ENCODE measurements at regions not wholly inside any gene's neighbourhood (a gene's known extent, or its start where the extent isn't known, plus 50 kb on each side); places are given as distances from the start of the nearest gene placed in this dataset.

GRCh38 chr12:91400271-91400670 lies 217.7 kb upstream of the DCN start:
- no peak for DNase-seq (ENCODE audit: low spot score)

DNA sequence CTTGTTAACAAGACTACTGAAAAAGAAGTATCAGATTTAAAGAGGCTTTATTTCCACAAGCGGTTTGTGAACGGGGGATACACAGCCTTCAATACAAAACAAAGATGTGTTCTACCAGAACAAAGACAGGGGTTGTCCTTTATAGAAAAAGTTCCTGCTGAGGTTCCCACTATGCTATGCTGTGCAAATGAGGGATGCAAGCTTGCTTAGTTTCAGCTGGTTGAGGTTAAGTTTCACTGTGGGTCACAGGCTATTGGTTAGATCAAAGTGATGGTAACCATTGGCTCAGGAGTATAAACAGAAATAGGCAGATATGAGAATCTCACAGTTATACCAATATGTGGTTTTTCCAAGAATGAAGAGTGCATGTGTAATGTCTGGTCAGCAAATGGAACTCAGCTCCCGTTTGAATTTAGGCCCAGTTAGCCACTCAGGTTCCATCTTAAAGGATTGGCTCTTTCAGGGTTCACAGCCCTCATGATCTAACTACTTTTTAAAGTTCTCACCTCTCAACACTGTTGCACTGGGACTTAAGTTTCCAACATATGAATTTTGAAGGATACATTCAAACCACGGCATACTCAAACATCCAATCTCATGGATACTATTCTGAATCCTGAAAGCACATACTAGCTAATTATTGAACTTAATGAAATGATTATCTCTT lies 215.4 kb upstream of the DCN start:
- DNase-seq (ENCODE audit: low spot score): no peak

DNA sequence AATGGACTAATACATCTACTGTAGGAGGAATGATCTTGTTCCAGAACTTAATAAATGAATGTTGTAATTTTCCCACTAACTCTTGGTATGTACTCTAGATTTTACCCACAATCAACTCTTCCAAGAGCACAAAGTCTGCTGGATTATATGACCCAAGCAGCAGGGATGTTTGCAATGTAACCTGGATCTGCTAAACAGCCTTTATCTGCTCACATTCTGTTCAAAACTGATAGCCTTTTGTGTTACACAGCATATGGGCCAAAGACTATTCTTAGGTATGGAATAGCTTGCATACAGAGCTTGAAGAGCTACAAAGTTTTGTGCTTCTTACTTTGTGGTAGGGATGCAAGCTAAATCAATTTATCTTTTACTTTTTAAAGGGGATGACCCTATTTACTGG lies 213.7 kb upstream of the DCN start:
- DNase-seq (ENCODE audit: low spot score): no peak

- no peak for DNase-seq (ENCODE audit: low spot score)
Measured at GRCh38 chr12:91395628-91396135, 213.1 kb upstream of the DCN start.

DNA sequence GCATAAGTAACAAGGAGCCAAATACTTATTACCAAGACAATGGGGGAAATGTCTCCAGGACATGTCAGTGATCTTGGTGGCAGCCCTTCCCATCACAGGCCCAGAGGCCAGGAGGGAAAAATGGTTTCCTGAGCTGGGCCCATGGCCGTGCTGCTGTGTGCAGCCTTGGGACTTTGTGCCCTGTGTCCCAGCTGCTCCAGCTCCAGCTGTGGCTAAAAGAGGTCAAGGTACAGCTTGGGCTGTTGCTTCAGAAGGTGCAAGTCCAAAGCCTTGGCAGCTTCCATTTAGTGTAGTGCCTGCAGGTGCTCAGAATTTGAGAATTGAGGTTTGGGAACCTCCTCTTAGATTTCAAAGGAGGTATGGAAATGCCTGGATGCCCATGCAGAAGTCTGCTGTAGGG lies 212.3 kb upstream of the DCN start:
- no peak for DNase-seq (ENCODE audit: low spot score)

GRCh38 chr12:91388573-91388972 lies 206.0 kb upstream of the DCN start:
- DNase-seq (ENCODE audit: low spot score): no peak

- DNase-seq (ENCODE audit: low spot score): no peak
Measured at GRCh38 chr12:91387461-91388134, 205.0 kb upstream of the DCN start.

DNA sequence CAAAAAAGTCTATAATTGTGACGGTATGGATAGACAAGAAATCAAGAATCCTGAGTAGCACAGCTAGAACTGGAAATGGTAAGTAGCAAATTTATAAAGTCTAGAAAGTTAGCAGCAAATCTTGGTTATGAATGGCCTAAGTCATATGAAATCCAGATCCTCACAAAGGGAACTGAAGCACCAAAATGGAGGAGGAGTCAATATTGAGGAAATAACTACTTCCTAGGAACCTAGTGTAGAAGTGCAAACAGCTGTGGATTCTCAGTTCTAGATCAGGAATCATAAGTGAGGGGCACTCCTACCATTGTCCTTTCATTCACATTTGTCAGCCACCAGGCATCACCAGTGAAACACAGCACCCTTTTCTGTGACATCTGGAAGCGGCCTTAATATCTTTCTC lies 202.2 kb upstream of the DCN start:
- DNase-seq (ENCODE audit: low spot score): no peak

DNA sequence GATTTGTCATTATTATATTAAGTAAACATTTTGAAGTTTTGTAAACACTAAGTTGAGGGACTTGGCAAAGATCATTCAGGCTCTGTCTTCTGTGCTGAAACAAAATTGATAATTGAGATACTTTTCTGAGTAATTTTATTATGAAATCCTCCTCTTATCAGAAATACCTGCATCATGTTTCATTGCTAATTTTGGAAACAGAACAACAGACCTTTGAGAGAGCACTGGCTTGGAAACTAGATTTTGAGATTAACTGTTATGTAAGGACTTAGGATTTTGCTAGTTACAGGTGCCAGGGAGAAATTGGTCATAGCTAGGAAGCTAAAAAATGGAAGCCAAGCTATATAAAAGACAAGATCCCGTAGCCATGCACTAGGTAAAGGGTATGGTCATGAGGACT lies 201.7 kb upstream of the DCN start:
- DNase-seq (ENCODE audit: low spot score): no peak

GRCh38 chr12:91383099-91383498 lies 200.5 kb upstream of the DCN start:
- no peak for DNase-seq (ENCODE audit: low spot score)

DNA sequence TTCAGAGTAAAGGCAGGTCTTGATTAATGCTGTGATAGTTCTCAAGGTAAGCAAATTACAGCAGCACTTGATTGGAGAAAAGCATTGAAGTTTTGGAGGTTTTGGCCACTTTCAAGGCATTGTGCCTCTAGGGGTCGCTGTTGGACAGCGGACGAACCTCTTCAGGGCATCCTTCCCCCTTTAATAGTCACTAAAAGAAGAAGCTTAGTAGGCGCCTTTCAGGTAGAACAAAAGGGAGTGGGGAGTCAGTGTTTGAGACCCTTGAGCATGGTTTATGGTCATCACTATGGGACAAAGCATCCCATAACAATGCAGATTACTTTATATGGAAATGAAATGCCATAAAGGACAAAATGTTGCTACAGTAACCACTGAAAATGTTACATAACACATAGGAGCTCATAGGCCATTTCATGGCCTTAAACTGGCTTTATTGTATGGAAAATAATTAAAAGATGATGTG lies 199.5 kb upstream of the DCN start:
- DNase-seq (ENCODE audit: low spot score): peak; percentile 87

DNA sequence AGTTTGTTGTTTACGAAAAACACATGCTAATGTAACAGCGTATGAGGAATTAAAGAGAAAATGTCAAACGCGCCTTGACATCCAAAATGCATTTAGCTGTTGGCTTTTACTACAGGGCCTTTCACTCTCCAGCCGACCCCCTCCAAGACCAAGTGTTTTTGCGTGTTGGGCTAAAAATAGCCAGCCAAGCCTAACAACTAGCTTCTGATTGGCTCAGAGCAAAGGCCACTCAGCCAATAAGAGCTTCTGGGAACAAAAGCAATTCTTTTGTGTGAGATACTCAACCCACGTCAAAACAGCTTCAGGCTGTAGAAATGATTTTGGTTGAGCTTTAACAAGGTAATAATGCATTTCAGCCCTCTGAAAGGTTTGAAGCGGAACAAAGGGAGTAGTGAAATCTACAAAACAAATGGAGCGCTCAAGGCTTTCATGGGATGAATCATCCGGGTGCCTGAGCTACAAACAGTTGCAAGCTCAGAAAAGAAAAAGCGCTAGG lies 198.7 kb upstream of the DCN start:
- DNase-seq (ENCODE audit: low spot score): peak; percentile 61

DNA sequence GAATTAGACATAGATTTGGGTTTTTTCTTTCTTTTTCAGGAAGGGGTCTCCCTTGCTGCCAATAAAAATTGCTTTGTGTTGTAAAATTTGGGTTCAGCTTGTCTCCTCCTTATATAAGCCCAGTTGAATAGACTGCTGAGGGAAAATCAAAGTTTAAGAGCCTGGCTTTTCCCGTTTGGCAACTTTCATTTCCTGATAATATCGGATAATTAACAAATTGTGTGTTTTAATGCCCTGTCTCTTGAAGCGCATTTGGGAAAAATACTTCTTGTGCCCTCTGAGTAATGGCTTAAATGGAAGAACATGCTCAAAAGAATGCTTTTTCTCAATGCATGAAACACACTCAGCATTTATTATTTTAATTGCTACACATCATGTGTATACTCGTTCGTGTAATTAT lies 198.0 kb upstream of the DCN start:
- DNase-seq (ENCODE audit: low spot score): no peak

- DNase-seq (ENCODE audit: low spot score): no peak
Measured at GRCh38 chr12:91379051-91379775, 196.6 kb upstream of the DCN start.

DNA sequence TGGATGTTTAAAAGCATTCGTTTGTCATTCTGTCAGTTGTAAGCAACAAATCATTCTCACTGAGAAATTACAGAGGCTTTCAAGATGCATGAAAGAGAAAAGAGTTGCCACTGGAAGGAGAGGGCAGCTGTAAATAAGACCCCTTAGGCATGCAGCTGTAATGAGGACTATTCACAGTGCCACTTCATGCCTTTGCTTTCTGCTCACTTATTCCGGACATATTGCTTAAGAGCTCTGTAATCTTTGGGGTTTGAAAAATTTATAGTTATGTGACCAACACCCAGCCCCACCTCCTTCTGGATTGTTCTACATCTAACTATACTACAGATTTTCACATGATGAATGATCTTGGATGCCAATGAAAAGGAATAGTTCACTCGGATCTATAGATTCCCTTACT lies 194.8 kb upstream of the DCN start:
- no peak for DNase-seq (ENCODE audit: low spot score)

- no peak for DNase-seq (ENCODE audit: low spot score)
Measured at GRCh38 chr12:91373086-91373485, 190.5 kb upstream of the DCN start.

DNA sequence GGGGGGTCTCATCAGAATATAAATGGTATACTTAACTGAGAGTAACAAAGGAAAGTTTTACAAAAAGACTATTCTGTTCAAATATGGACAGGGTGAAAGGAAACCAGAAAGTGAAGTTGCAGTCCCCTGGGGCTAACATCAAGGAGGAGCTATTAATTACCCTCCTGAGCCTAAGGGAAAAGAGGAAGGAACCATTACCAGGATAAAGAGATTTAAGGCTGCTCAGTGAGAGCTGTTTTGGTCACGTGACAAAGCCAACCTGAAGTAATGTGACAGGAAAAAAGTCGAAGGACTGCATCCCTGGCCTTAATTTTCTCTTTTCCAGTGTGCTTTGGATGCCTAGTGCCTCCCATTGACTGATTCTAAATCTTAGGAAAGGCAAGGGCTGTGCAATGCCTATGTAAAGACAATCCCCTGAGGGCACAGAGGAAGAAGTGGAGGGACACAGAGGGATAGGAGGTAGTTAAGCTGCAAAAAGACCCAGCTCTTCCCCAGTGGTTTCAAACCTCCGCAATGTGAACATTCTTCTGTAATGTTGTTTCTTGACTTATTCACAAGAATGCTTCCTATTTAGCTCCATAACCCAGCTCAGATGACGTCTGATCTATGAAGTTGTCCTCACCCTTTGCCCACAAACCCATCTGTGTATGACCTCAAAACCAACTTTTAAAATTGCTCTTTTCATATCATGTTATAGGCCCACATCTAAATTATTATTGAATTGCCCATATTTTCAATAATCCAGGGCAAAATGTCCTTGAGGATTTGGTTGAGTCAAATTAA lies 187.7 kb upstream of the DCN start:
- no peak for DNase-seq (ENCODE audit: low spot score)

- DNase-seq (ENCODE audit: low spot score): no peak
Measured at GRCh38 chr12:91368613-91369012, 186.0 kb upstream of the DCN start.

- DNase-seq (ENCODE audit: low spot score): no peak
Measured at GRCh38 chr12:91367234-91367849, 184.7 kb upstream of the DCN start.

DNA sequence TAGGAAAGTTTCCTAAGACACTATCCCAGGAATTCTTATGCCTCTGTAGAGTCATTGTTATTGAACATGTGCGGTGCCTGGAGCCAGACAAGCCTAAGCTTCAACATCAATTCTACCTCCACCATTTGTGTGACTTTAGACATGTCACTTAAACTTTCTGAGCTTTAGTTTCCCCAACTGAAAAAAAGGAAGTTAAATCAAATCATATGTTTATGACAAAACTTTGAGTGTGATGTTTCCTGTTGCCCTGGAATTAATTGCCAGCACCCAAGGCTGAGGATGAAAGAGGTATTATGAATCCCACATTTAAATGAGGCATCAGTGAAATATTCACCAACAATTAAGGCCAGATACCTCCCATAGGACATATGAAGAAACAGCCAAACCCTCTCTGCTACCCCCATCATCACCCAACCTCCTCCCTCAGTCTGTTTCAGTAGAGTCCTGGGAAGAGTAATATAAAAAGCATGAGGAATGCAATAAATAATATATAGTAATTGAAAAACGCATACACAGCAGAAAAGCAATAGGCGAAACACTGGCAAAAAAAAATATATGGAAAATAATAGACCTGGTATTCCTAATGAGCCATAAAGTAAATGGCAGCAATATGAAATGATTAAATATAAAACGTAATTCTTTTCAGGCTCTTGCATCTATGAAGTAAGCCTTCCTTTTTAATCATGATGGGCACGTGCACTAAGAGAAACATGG lies 182.0 kb upstream of the DCN start:
- DNase-seq (ENCODE audit: low spot score): no peak

DNA sequence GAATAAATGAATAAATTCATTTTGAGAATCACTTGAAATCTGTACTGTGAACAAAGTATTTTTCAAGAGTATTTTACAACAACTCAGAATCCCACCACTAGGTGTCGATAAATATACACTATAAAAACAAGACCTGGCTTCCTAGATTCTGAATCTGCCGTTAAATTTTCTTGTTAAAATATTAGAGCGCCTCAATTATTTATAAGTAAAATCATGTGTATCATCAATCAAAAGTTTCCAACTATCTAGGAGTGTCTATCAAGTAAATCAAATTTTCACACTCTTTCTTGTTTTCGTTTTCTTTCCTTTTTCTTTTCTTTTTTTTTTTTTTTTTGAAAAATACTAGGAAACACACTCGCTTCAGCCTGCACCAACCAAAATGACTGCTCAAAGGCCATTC lies 179.2 kb upstream of the DCN start:
- no peak for DNase-seq (ENCODE audit: low spot score)
